ENCODE measurements at regions not wholly inside any gene's neighbourhood (a gene's known extent, or its start where the extent isn't known, plus 50 kb on each side); places are given as distances from the start of the nearest gene placed in this dataset.

DNA sequence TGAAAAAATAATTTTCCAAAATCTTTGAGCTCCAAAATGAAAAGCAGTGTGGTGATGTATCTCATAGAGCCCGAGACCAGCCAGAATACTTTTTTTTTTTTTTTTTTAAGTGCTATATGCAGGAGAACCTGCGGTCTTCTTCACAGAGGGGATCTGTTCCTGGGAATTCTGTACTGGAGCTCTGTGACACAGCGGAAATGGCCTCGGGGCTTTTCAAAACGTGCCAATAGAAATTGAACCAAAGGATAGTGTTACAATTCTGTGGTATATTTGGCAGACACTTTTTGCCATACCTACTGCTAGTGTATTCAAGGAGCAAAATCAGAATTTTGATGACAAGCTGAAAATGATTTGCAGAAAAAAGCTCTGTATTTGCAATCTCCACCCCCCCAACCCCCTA, 1429.3 kb upstream of the LRRTM3 start:
- Histone ChIP-seq H3K9ac (ENCODE audit: low read length) (no peak overlapping the region), H3K27me3 (ENCODE audit: low read length) (no peaks in the 10 kb centered on the region), H3K9me2 (replicated peaks; ENCODE audit: insufficient read depth, low read length) (no peaks in the 10 kb centered on the region), H3K4me2 (ENCODE audit: low read depth, low read length, poor library complexity, severe bottlenecking) (no peak overlapping the region), H4K20me1 (ENCODE audit: low read depth, low read length) (no peaks in the 10 kb centered on the region), H3K4me3 (ENCODE audit: insufficient read depth, low read length, poor library complexity, severe bottlenecking) (no peak overlapping the region), H3F3A (ENCODE audit: insufficient read depth) (no peaks in the 10 kb centered on the region), H3K9me3 (ENCODE audit: insufficient read depth, low read length) (no peaks in the 10 kb centered on the region), H3K27ac (ENCODE audit: low read depth, low read length) (no peak overlapping the region), H3K79me2 (ENCODE audit: insufficient read depth, low read length) (no peaks in the 10 kb centered on the region), H3K36me3 (ENCODE audit: low read length) (no peaks in the 10 kb centered on the region), H2AFZ (ENCODE audit: low read depth, low read length, severe bottlenecking) (no peak overlapping the region)
- TF ChIP-seq, protein P1, sequence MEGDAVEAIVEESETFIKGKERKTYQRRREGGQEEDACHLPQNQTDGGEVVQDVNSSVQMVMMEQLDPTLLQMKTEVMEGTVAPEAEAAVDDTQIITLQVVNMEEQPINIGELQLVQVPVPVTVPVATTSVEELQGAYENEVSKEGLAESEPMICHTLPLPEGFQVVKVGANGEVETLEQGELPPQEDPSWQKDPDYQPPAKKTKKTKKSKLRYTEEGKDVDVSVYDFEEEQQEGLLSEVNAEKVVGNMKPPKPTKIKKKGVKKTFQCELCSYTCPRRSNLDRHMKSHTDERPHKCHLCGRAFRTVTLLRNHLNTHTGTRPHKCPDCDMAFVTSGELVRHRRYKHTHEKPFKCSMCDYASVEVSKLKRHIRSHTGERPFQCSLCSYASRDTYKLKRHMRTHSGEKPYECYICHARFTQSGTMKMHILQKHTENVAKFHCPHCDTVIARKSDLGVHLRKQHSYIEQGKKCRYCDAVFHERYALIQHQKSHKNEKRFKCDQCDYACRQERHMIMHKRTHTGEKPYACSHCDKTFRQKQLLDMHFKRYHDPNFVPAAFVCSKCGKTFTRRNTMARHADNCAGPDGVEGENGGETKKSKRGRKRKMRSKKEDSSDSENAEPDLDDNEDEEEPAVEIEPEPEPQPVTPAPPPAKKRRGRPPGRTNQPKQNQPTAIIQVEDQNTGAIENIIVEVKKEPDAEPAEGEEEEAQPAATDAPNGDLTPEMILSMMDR (IDR thresholded peaks at IDR 0.05; ENCODE audit: insufficient read depth, low read length, poor library complexity, severe bottlenecking), result no peak
- TF ChIP-seq EZH2phosphoT487 (conservative IDR thresholded peaks at IDR 0.05; ENCODE audit: low read length), result no peak

DNA sequence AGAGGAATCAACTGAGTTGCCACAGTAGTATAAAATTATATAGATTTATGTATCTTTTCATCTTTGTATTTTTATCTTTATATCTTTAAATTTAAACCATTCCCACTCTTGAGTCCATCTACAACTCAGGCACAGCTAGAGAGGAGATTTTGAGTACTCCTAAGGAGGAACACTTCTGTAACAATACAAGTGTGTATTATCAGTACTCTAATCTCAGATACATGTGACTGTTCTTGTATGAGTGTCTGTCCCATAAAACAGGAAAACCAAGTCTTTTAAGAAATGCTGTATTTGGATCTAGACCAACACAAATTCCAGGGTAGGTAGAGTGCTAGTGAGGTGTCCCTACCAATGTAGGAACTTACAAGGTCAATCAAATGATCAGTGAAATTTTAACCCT, 1428.0 kb upstream of the LRRTM3 start:
- H4K20me1 ChIP-seq (ENCODE audit: low read depth, low read length), result no peaks in the 10 kb centered on the region
- no peaks in the 10 kb centered on the region for H3F3A ChIP-seq (ENCODE audit: insufficient read depth)
- H3K27me3 ChIP-seq (ENCODE audit: low read length), result no peaks in the 10 kb centered on the region
- TF ChIP-seq EZH2phosphoT487 (conservative IDR thresholded peaks at IDR 0.05; ENCODE audit: low read length), result no peak
- TF ChIP-seq, protein P1 (IDR thresholded peaks at IDR 0.05; ENCODE audit: insufficient read depth, low read length, poor library complexity, severe bottlenecking), result no peak
- H3K9me2 ChIP-seq (replicated peaks; ENCODE audit: insufficient read depth, low read length), result no peaks in the 10 kb centered on the region
- H3K27ac ChIP-seq (ENCODE audit: low read depth, low read length), result no peak overlapping the region
- no peak overlapping the region for H2AFZ ChIP-seq (ENCODE audit: low read depth, low read length, severe bottlenecking)
- H3K36me3 ChIP-seq (ENCODE audit: low read length), result no peaks in the 10 kb centered on the region
- H3K4me2 ChIP-seq (ENCODE audit: low read depth, low read length, poor library complexity, severe bottlenecking), result no peak overlapping the region
- no peaks in the 10 kb centered on the region for H3K79me2 ChIP-seq (ENCODE audit: insufficient read depth, low read length)
- H3K9ac ChIP-seq (ENCODE audit: low read length), result no peak overlapping the region
- no peaks in the 10 kb centered on the region for H3K9me3 ChIP-seq (ENCODE audit: insufficient read depth, low read length)
- H3K4me3 ChIP-seq (ENCODE audit: insufficient read depth, low read length, poor library complexity, severe bottlenecking), result no peak overlapping the region

GRCh38 chr10:65500716-65501115, 1425.1 kb upstream of the LRRTM3 start:
- Histone ChIP-seq H3K9me2 (replicated peaks; ENCODE audit: insufficient read depth, low read length) (no peaks in the 10 kb centered on the region), H3K4me2 (ENCODE audit: low read depth, low read length, poor library complexity, severe bottlenecking) (no peak overlapping the region), H3K79me2 (ENCODE audit: insufficient read depth, low read length) (no peaks in the 10 kb centered on the region), H4K20me1 (ENCODE audit: low read depth, low read length) (no peaks in the 10 kb centered on the region), H3K9ac (ENCODE audit: low read length) (no peak overlapping the region), H2AFZ (ENCODE audit: low read depth, low read length, severe bottlenecking) (no peak overlapping the region), H3K36me3 (ENCODE audit: low read length) (no peaks in the 10 kb centered on the region), H3F3A (ENCODE audit: insufficient read depth) (no peaks in the 10 kb centered on the region), H3K9me3 (ENCODE audit: insufficient read depth, low read length) (no peaks in the 10 kb centered on the region), H3K4me3 (ENCODE audit: insufficient read depth, low read length, poor library complexity, severe bottlenecking) (no peak overlapping the region), H3K27me3 (ENCODE audit: low read length) (no peaks in the 10 kb centered on the region), H3K27ac (ENCODE audit: low read depth, low read length) (no peak overlapping the region)
- TF ChIP-seq, protein P1 (IDR thresholded peaks at IDR 0.05; ENCODE audit: insufficient read depth, low read length, poor library complexity, severe bottlenecking), result no peak
- TF ChIP-seq EZH2phosphoT487 (conservative IDR thresholded peaks at IDR 0.05; ENCODE audit: low read length), result no peak
